ENCODE measurements at regions not wholly inside any gene's neighbourhood (a gene's known extent, or its start where the extent isn't known, plus 50 kb on each side); places are given as distances from the start of the nearest gene placed in this dataset.

DNA sequence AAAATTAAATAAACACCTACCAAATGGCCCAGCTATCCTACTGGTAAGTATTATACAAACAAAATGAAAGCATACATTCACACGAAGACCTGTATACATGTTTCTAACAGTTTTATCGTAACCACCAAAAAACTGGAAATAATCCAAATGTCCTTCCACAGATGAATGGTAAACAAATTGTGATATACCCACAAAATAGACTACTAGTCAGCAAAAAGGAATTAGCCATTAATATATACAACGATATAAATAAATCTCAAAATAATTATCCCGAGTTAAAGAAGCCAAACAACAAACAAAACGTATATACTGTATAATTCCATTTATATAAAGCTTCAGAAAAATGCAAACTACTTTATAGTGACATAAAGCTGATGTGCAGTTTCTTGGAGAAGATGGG lies 106.3 kb upstream of the SERTM1 start:
- POLR2A ChIA-PET, result no interaction called here

GRCh38 chr13:36570489-36570888 lies 103.3 kb upstream of the SERTM1 start:
- no peak for TF ChIP-seq CTCF (IDR thresholded peaks at IDR 0.05; ENCODE audit: unreplicated experiment)
- peaks cover 7% of the 10 kb centered on the region for H3K4me1 Mint-ChIP-seq (ENCODE audit: insufficient read depth, unreplicated experiment)

More for the DNA sequence above, 106.3 kb upstream of the SERTM1 start:
- intact Hi-C loops (cut with micrococcal nuclease), result no loop called here
- Mint-ChIP-seq H3K36me3 (ENCODE audit: insufficient read depth, unreplicated experiment) (no peaks in the 10 kb centered on the region), H3K27ac (ENCODE audit: low read depth, unreplicated experiment) (no peak overlapping the region), H3K4me3 (ENCODE audit: unreplicated experiment) (no peak overlapping the region), H3K9me3 (ENCODE audit: unreplicated experiment) (no peaks in the 10 kb centered on the region), H3K4me1 (ENCODE audit: insufficient read depth, unreplicated experiment) (peaks cover 7% of the 10 kb centered on the region), H3K27me3 (ENCODE audit: insufficient read depth, unreplicated experiment) (no peaks in the 10 kb centered on the region)
- DNase-seq (ENCODE audit: unreplicated experiment), result no peak
- no TSS peak for BruUV-seq (replicated peaks)
- CTCF ChIA-PET, result no interaction called here
- no peak for TF ChIP-seq CTCF (IDR thresholded peaks at IDR 0.05; ENCODE audit: unreplicated experiment)

DNA sequence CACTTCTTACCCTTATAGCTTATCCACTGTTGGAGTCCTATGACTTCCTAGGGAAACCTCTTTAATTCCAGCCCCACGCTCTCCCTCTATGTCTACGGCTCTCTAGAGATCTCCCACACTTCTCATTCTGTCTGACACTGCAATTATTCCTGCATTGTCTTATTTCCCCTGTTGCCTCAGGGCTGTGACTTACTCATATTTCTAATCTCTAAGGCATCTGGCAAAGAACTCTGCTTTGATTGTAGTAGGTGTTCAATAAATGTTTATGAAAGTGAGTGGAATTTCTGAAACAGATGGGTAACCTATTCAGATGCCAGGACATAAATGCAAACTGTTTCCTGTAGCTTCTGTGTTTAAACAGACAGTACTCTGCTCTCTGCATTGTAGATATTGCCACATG lies 102.4 kb upstream of the SERTM1 start:
- ChIA-PET POLR2A (no interaction called here), CTCF (no interaction called here)
- H3K27me3 Mint-ChIP-seq (ENCODE audit: insufficient read depth, unreplicated experiment), result no peaks in the 10 kb centered on the region
- intact Hi-C loops (cut with micrococcal nuclease), result no loop called here
- no peaks in the 10 kb centered on the region for H3K9me3 Mint-ChIP-seq (ENCODE audit: unreplicated experiment)
- peaks cover 7% of the 10 kb centered on the region for H3K4me1 Mint-ChIP-seq (ENCODE audit: insufficient read depth, unreplicated experiment)
- H3K4me3 Mint-ChIP-seq (ENCODE audit: unreplicated experiment), result no peak overlapping the region
- H3K36me3 Mint-ChIP-seq (ENCODE audit: insufficient read depth, unreplicated experiment), result no peaks in the 10 kb centered on the region
- no peak for TF ChIP-seq CTCF (IDR thresholded peaks at IDR 0.05; ENCODE audit: unreplicated experiment)
- H3K27ac Mint-ChIP-seq (ENCODE audit: low read depth, unreplicated experiment), result no peak overlapping the region
- no TSS peak for BruUV-seq (replicated peaks)
- DNase-seq (ENCODE audit: unreplicated experiment), result peak; percentile 46

More at GRCh38 chr13:36570489-36570888, 103.3 kb upstream of the SERTM1 start:
- Mint-ChIP-seq H3K27ac (ENCODE audit: low read depth, unreplicated experiment) (no peak overlapping the region), H3K27me3 (ENCODE audit: insufficient read depth, unreplicated experiment) (no peaks in the 10 kb centered on the region), H3K9me3 (ENCODE audit: unreplicated experiment) (no peaks in the 10 kb centered on the region), H3K4me3 (ENCODE audit: unreplicated experiment) (no peak overlapping the region), H3K36me3 (ENCODE audit: insufficient read depth, unreplicated experiment) (no peaks in the 10 kb centered on the region)
- no TSS peak for BruUV-seq (replicated peaks)
- DNase-seq (ENCODE audit: unreplicated experiment), result no peak
- intact Hi-C loops (cut with micrococcal nuclease), result no loop called here
- CTCF ChIA-PET, result interaction anchor here (0.6 kb wide), 2 partner anchors 12 to 117 kb away, joined by 3 read pairs; no protein-coding TSS in a partner anchor
- POLR2A ChIA-PET, result no interaction called here

DNA sequence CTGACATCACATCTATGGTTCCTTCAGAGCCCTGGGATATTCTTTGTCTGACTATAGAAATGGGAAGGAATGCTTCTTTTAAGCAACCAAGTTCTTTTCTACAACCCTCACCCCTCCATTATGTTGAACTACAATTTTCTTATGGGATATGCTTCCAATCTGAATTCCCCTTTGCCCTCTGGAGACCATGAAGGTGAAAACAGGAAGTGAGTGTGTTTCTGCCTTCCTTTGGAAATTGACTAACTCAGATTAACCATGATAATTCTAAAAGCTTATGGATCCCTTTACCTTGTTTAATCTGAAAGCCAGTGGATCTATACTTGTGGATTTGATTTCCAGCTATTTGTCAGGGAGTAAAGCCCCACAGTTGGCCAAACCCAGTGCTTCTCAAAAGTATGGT lies 90.8 kb upstream of the SERTM1 start:
- ChIA-PET POLR2A (no interaction called here), CTCF (no interaction called here)
- DNase-seq (ENCODE audit: unreplicated experiment), result no peak
- no peaks in the 10 kb centered on the region for H3K4me1 Mint-ChIP-seq (ENCODE audit: insufficient read depth, unreplicated experiment)
- peaks cover 49% of the 10 kb centered on the region for H3K27me3 Mint-ChIP-seq (ENCODE audit: insufficient read depth, unreplicated experiment)
- intact Hi-C loops (cut with micrococcal nuclease), result no loop called here
- H3K36me3 Mint-ChIP-seq (ENCODE audit: insufficient read depth, unreplicated experiment), result no peaks in the 10 kb centered on the region
- BruUV-seq (replicated peaks), result no TSS peak
- TF ChIP-seq CTCF (IDR thresholded peaks at IDR 0.05; ENCODE audit: unreplicated experiment), result no peak
- no peak overlapping the region for H3K4me3 Mint-ChIP-seq (ENCODE audit: unreplicated experiment)
- H3K27ac Mint-ChIP-seq (ENCODE audit: low read depth, unreplicated experiment), result no peak overlapping the region
- no peaks in the 10 kb centered on the region for H3K9me3 Mint-ChIP-seq (ENCODE audit: unreplicated experiment)
